ENCODE measurements at regions not wholly inside any gene's neighbourhood (a gene's known extent, or its start where the extent isn't known, plus 50 kb on each side); places are given as distances from the start of the nearest gene placed in this dataset.

DNA sequence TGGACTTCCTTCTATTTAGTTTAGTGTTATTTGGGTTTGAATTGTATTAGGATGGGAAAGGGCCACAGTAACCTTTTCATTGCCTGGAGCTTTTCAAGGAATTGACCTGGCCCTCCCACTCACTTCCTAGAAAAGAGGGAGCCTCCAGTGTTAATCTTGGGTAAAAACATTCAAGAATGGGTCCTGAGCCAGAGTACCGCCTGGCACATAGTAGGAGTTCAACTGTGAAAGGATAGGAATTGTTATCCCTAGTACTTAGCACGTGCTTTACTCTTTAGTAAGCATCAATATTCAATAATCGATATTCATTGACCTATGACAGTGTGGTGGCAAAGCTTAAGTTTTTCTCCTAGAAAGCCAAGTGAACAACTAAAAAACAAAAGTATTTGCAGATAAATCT lies 179.9 kb downstream of the IRS1 start:
- Histone ChIP-seq H3K36me3 (ENCODE audit: control insufficient read depth, insufficient read depth, low read length) (no peaks in the 10 kb centered on the region), H3K4me3 (replicated peaks; ENCODE audit: low read depth, low read length) (no peak overlapping the region), H3K27me3 (replicated peaks; ENCODE audit: control insufficient read depth, insufficient read depth, low read length) (no peaks in the 10 kb centered on the region; the same call in 1 of the 2 replicates)
- TF ChIP-seq, protein P1, sequence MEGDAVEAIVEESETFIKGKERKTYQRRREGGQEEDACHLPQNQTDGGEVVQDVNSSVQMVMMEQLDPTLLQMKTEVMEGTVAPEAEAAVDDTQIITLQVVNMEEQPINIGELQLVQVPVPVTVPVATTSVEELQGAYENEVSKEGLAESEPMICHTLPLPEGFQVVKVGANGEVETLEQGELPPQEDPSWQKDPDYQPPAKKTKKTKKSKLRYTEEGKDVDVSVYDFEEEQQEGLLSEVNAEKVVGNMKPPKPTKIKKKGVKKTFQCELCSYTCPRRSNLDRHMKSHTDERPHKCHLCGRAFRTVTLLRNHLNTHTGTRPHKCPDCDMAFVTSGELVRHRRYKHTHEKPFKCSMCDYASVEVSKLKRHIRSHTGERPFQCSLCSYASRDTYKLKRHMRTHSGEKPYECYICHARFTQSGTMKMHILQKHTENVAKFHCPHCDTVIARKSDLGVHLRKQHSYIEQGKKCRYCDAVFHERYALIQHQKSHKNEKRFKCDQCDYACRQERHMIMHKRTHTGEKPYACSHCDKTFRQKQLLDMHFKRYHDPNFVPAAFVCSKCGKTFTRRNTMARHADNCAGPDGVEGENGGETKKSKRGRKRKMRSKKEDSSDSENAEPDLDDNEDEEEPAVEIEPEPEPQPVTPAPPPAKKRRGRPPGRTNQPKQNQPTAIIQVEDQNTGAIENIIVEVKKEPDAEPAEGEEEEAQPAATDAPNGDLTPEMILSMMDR (IDR thresholded peaks at IDR 0.05; ENCODE audit: insufficient read depth, low read length, poor library complexity, severe bottlenecking), result no peak
- no peak for DNase-seq (ENCODE audit: extremely low read depth, insufficient read length)

DNA sequence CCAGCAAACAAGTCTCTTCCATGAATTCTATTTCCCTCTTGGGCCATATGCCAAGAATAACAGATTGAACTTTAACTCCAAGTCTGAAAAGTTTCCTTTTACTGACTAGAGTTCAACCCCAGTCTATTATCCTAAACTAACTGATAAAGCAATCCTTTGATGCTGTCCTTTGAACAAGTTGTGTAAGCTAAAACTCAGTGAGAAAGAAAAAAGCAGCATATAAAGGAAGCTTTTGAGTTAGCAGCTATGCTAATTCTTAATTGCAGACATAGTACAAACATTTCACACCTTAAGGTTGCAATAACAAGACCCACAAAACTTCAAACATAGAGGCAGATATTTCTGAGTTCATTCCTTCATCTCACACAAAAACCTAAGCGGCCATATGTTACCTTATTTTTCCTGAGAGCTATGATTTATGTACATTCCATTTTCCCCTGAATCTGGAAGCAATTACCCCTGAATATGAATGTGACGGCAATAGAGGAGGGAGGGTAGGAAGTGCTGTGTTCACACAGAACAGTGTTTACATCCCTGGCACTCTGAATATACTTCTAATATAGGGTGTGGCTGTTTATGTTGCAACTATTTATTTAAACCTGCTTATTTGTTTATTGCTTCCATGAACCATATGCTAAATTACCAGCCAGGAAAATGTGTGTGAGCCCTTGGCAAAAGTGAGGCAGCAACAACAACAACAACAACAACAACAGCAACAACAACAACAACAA lies 180.6 kb downstream of the IRS1 start:
- DNase-seq (ENCODE audit: extremely low read depth, insufficient read length), result no peak
- TF ChIP-seq, protein P1 (IDR thresholded peaks at IDR 0.05; ENCODE audit: insufficient read depth, low read length, poor library complexity, severe bottlenecking), result no peak
- Histone ChIP-seq H3K4me3 (replicated peaks; ENCODE audit: low read depth, low read length) (no peak overlapping the region), H3K27me3 (replicated peaks; ENCODE audit: control insufficient read depth, insufficient read depth, low read length) (no peaks in the 10 kb centered on the region; the same call in 1 of the 2 replicates), H3K36me3 (ENCODE audit: control insufficient read depth, insufficient read depth, low read length) (no peaks in the 10 kb centered on the region)

GRCh38 chr2:226618544-226618874 lies 181.1 kb downstream of the IRS1 start:
- DNase-seq (ENCODE audit: extremely low read depth, insufficient read length), result no peak
- TF ChIP-seq, protein P1 (IDR thresholded peaks at IDR 0.05; ENCODE audit: insufficient read depth, low read length, poor library complexity, severe bottlenecking), result no peak
- Histone ChIP-seq H3K36me3 (ENCODE audit: control insufficient read depth, insufficient read depth, low read length) (no peaks in the 10 kb centered on the region), H3K27me3 (replicated peaks; ENCODE audit: control insufficient read depth, insufficient read depth, low read length) (no peaks in the 10 kb centered on the region; the same call in 1 of the 2 replicates), H3K4me3 (replicated peaks; ENCODE audit: low read depth, low read length) (no peak overlapping the region)

- Histone ChIP-seq H3K36me3 (ENCODE audit: control insufficient read depth, insufficient read depth, low read length) (no peaks in the 10 kb centered on the region), H3K27me3 (replicated peaks; ENCODE audit: control insufficient read depth, insufficient read depth, low read length) (no peaks in the 10 kb centered on the region; the same call in 1 of the 2 replicates), H3K4me3 (replicated peaks; ENCODE audit: low read depth, low read length) (no peak overlapping the region)
- DNase-seq (ENCODE audit: extremely low read depth, insufficient read length), result no peak
- TF ChIP-seq, protein P1 (IDR thresholded peaks at IDR 0.05; ENCODE audit: insufficient read depth, low read length, poor library complexity, severe bottlenecking), result no peak
These were observed 183.7 kb downstream of the IRS1 start for GRCh38 chr2:226615891-226616290.

DNA sequence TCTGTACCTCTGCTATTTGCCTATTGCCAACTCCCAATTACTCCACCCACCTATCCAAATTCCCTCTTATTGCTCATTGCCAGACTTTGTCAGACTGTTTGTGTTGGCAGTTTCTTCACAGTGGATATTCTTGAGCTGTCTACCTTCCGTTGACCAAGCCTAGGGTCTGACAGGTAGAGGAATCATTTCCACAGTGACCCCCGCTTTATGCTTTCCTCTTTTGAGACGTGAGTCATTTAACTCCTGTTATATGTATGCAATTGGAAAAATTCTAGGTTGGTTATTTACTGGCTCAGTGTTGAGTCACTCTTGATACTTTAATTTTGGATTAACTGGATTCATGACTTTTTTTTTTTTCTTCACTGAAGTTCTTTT lies 187.7 kb downstream of the IRS1 start:
- Histone ChIP-seq H3K36me3 (ENCODE audit: control insufficient read depth, insufficient read depth, low read length) (no peaks in the 10 kb centered on the region), H3K27me3 (replicated peaks; ENCODE audit: control insufficient read depth, insufficient read depth, low read length) (no peaks in the 10 kb centered on the region), H3K4me3 (replicated peaks; ENCODE audit: low read depth, low read length) (no peak overlapping the region)
- TF ChIP-seq, protein P1 (IDR thresholded peaks at IDR 0.05; ENCODE audit: insufficient read depth, low read length, poor library complexity, severe bottlenecking), result no peak
- no peak for DNase-seq (ENCODE audit: extremely low read depth, insufficient read length)

Measured in GM06990 (cell line).